LNCaP clone FGC (cell line): ENCODE measurements at regions not wholly inside any gene's neighbourhood (a gene's known extent, or its start where the extent isn't known, plus 50 kb on each side); places are given as distances from the start of the nearest gene placed in this dataset.

Source experiments
- DNase-seq: peaks from one replicate; pipeline ENCODE4 v3.0.0-alpha.2; 2011; ENCODE audit warnings: low read depth
- H3K4me3 ChIP-seq: 2 replicates; pipeline ENCODE4 v1.5.1; 2011; ENCODE audit warnings: mild to moderate bottlenecking, low read depth, low read length, control low read depth
- CTCF ChIP-seq: IDR thresholded peaks from 2 replicates; pipeline ENCODE4 v1.5.1; 2012; ENCODE audit warnings: mild to moderate bottlenecking; ENCODE audit not compliant: control insufficient read depth, insufficient read depth; ENCODE audit errors: extremely low read depth

- no peak for DNase-seq
- no peak overlapping the region for H3K4me3 ChIP-seq
- TF ChIP-seq CTCF: no peak
Observed at GRCh38 chr1:220372451-220372850, 100.2 kb upstream of the RAB3GAP2 start.

- DNase-seq: no peak
- TF ChIP-seq CTCF: peak; percentile 34
- H3K4me3 ChIP-seq: no peak overlapping the region
Observed at GRCh38 chr1:220371324-220371723, 99.1 kb upstream of the RAB3GAP2 start.

- no peak for TF ChIP-seq CTCF
- no peak overlapping the region for H3K4me3 ChIP-seq
- no peak for DNase-seq
Observed at GRCh38 chr1:220370041-220370700, 97.9 kb upstream of the RAB3GAP2 start.

- no peak for TF ChIP-seq CTCF
- H3K4me3 ChIP-seq: no peak overlapping the region
- no peak for DNase-seq
Observed at GRCh38 chr1:220369511-220369910, 97.3 kb upstream of the RAB3GAP2 start.

GRCh38 chr1:220368352-220369265 lies 96.4 kb upstream of the RAB3GAP2 start:
- H3K4me3 ChIP-seq: no peak overlapping the region
- TF ChIP-seq CTCF: no peak
- no peak for DNase-seq

GRCh38 chr1:220367833-220368232 lies 95.6 kb upstream of the RAB3GAP2 start:
- H3K4me3 ChIP-seq: no peak overlapping the region
- TF ChIP-seq CTCF: no peak
- DNase-seq: no peak
